Trophoblast cell (in vitro differentiated cells and primary cell): ENCODE measurements at regions not wholly inside any gene's neighbourhood (a gene's known extent, or its start where the extent isn't known, plus 50 kb on each side); places are given as distances from the start of the nearest gene placed in this dataset.

ENCODE experiments used
- DNase-seq, 2 donors: peaks; one replicate each; pipeline ENCODE4 v3.0.0-alpha.2; 2016
- H2AFZ ChIP-seq: 2 replicates; pipeline ENCODE4 v1.6.1; 2013; ENCODE audit warnings: low read length, moderate library complexity, mild to moderate bottlenecking; ENCODE audit not compliant: insufficient read depth, poor library complexity
- H2AK5ac ChIP-seq: 2 replicates; pipeline ENCODE4 v1.6.1; 2013; ENCODE audit warnings: mild to moderate bottlenecking, low read length
- H2BK120ac ChIP-seq: 2 replicates; pipeline ENCODE4 v1.6.1; 2013; ENCODE audit warnings: low read length, mild to moderate bottlenecking, moderate library complexity; ENCODE audit not compliant: insufficient read depth, poor library complexity
- H2BK12ac ChIP-seq: 2 replicates; pipeline ENCODE4 v1.6.1; 2013; ENCODE audit warnings: mild to moderate bottlenecking, low read length, moderate library complexity
- H2BK5ac ChIP-seq: 2 replicates; pipeline ENCODE4 v1.6.1; 2013; ENCODE audit warnings: low read length, low read depth, moderate library complexity, mild to moderate bottlenecking; ENCODE audit not compliant: poor library complexity
- H3K14ac ChIP-seq: 2 replicates; pipeline ENCODE4 v1.6.1; 2013; ENCODE audit warnings: mild to moderate bottlenecking, low read length
- H3K18ac ChIP-seq: 2 replicates; pipeline ENCODE4 v1.6.1; 2013; ENCODE audit warnings: mild to moderate bottlenecking, low read length
- H3K23ac ChIP-seq: 2 replicates; pipeline ENCODE4 v1.6.1; 2013; ENCODE audit warnings: low read length
- H3K27ac ChIP-seq: 2 replicates; pipeline ENCODE4 v1.5.1; 2013; ENCODE audit warnings: low read depth, mild to moderate bottlenecking, inconsistent platforms, low read length, moderate library complexity
- H3K27me3 ChIP-seq: 2 replicates; pipeline ENCODE4 v1.6.1; 2013; ENCODE audit warnings: inconsistent platforms, mild to moderate bottlenecking, low read length, moderate library complexity; ENCODE audit not compliant: insufficient read depth
- H3K36me3 ChIP-seq, 2 experiments: 1 replicate in 1 of 2; 2 replicates in 1 of 2; pipeline ENCODE4 v1.6.1; 2013; ENCODE audit warnings: low read length in 2 of 2, mild to moderate bottlenecking in 2 of 2, moderate library complexity in 1 of 2; ENCODE audit not compliant: insufficient read depth in 2 of 2, control insufficient read depth in 1 of 2
- H3K4ac ChIP-seq: 2 replicates; pipeline ENCODE4 v1.6.1; 2013; ENCODE audit warnings: low read depth, mild to moderate bottlenecking, low read length, moderate library complexity
- H3K4me1 ChIP-seq, 2 experiments: 1 replicate in 1 of 2; 2 replicates in 1 of 2; pipeline ENCODE4 v1.6.1; 2013; ENCODE audit warnings: low read length in 2 of 2, mild to moderate bottlenecking in 2 of 2, moderate library complexity in 1 of 2; ENCODE audit not compliant: insufficient read depth in 2 of 2, control insufficient read depth in 1 of 2
- H3K4me2 ChIP-seq: 2 replicates; pipeline ENCODE4 v1.6.1; 2013; ENCODE audit warnings: inconsistent platforms, mild to moderate bottlenecking, low read length, moderate library complexity
- H3K4me3 ChIP-seq: 2 replicates; pipeline ENCODE4 v1.5.1; 2013; ENCODE audit warnings: mild to moderate bottlenecking, low read depth, low read length, inconsistent platforms
- H3K79me1 ChIP-seq: one replicate; pipeline ENCODE4 v1.6.1; 2013; ENCODE audit warnings: low read length
- H3K79me2 ChIP-seq: 2 replicates; pipeline ENCODE4 v1.6.1; 2013; ENCODE audit warnings: low read length, mild to moderate bottlenecking; ENCODE audit not compliant: control insufficient read depth, insufficient read depth, poor library complexity
- H3K9ac ChIP-seq: 2 replicates; pipeline ENCODE4 v1.6.1; 2013; ENCODE audit warnings: mild to moderate bottlenecking, low read length
- H3K9me3 ChIP-seq: 2 replicates; pipeline ENCODE4 v1.6.1; 2013; ENCODE audit warnings: low read depth, mild to moderate bottlenecking, control low read depth, inconsistent platforms, low read length; ENCODE audit not compliant: insufficient read depth
- H4K12ac ChIP-seq: 2 replicates; pipeline ENCODE4 v1.6.1; 2013; ENCODE audit warnings: low read depth, mild to moderate bottlenecking, low read length, moderate library complexity
- H4K8ac ChIP-seq: 2 replicates; pipeline ENCODE4 v1.6.1; 2013; ENCODE audit warnings: low read depth, mild to moderate bottlenecking, low read length, moderate library complexity
- H4K91ac ChIP-seq: one replicate; pipeline ENCODE4 v1.6.1; 2013; ENCODE audit warnings: low read depth, mild to moderate bottlenecking, low read length, moderate library complexity
- WGBS: extraction: QIAGEN DNeasy Blood & Tissue Kit; methylation state at CpG from one replicate; pipeline ENCODE4 v1.1.7; 2013; ENCODE audit warnings: missing lambda C conversion rate; ENCODE audit not compliant: insufficient read length, insufficient coverage; ENCODE audit errors: extremely low coverage; 5-methylcytosine and 5-hydroxymethylcytosine counted together

- no peak overlapping the region for H4K12ac ChIP-seq
- H3K4me2 ChIP-seq: no peak overlapping the region
- no peak overlapping the region for H2AK5ac ChIP-seq
- H3K9ac ChIP-seq: no peak overlapping the region
- H3K4me1 ChIP-seq: no peaks in the 10 kb centered on the region
- H3K79me2 ChIP-seq: no peaks in the 10 kb centered on the region
- no peak overlapping the region for H3K14ac ChIP-seq
- H3K9me3 ChIP-seq: no peaks in the 10 kb centered on the region
- no peak overlapping the region for H3K23ac ChIP-seq
- H3K79me1 ChIP-seq: no peaks in the 10 kb centered on the region
- H2BK12ac ChIP-seq: no peak overlapping the region
- no peak overlapping the region for H4K91ac ChIP-seq
- no peak overlapping the region for H3K4me3 ChIP-seq
- no peak overlapping the region for H2BK5ac ChIP-seq
- no peaks in the 10 kb centered on the region for H3K27me3 ChIP-seq
- DNase-seq: no peak
- H2BK120ac ChIP-seq: no peak overlapping the region
- H3K18ac ChIP-seq: no peak overlapping the region
- H3K4ac ChIP-seq: no peak overlapping the region
- no peak overlapping the region for H2AFZ ChIP-seq
- no peak overlapping the region for H3K27ac ChIP-seq
- no peaks in the 10 kb centered on the region for H3K36me3 ChIP-seq
- WGBS: no CpG with 5 or more reads among the region's 4 CpGs
- H4K8ac ChIP-seq: no peak overlapping the region
Measured at GRCh38 chr7:49718760-49719159, 54.7 kb upstream of the VWC2 start.

- H3K4ac ChIP-seq: no peak overlapping the region
- no peak overlapping the region for H2AFZ ChIP-seq
- H2BK12ac ChIP-seq: no peak overlapping the region
- H3K23ac ChIP-seq: no peak overlapping the region
- H3K4me1 ChIP-seq: no peaks in the 10 kb centered on the region
- no peak overlapping the region for H2BK5ac ChIP-seq
- H3K36me3 ChIP-seq: no peaks in the 10 kb centered on the region
- no peak overlapping the region for H2BK120ac ChIP-seq
- no peak for DNase-seq
- H3K9ac ChIP-seq: no peak overlapping the region
- no peak overlapping the region for H2AK5ac ChIP-seq
- no peak overlapping the region for H3K27ac ChIP-seq
- H4K91ac ChIP-seq: no peak overlapping the region
- no peak overlapping the region for H4K12ac ChIP-seq
- no peak overlapping the region for H3K14ac ChIP-seq
- H3K4me3 ChIP-seq: no peak overlapping the region
- no peak overlapping the region for H3K18ac ChIP-seq
- WGBS: no CpG with 5 or more reads among the region's 4 CpGs
- H3K79me1 ChIP-seq: no peaks in the 10 kb centered on the region
- H4K8ac ChIP-seq: no peak overlapping the region
- H3K79me2 ChIP-seq: no peaks in the 10 kb centered on the region
- no peaks in the 10 kb centered on the region for H3K9me3 ChIP-seq
- no peaks in the 10 kb centered on the region for H3K27me3 ChIP-seq
- H3K4me2 ChIP-seq: no peak overlapping the region
Measured at GRCh38 chr7:49721441-49721840, 52.0 kb upstream of the VWC2 start.
